ENCODE measurements at regions not wholly inside any gene's neighbourhood (a gene's known extent, or its start where the extent isn't known, plus 50 kb on each side); places are given as distances from the start of the nearest gene placed in this dataset.
"Not testable (repeated sequence)": the region's sequence is repeated elsewhere in the genome, so short reads cannot be mapped to it uniquely, and the experiment has no call there.

- not testable (repeated sequence) for TF ChIP-seq CTCF, POLR2A (IDR thresholded peaks at IDR 0.05)
Measured at GRCh38 chr18:15164446-15164845, 416.5 kb downstream of the ANKRD30B start.

Measured in testis (tissue), 2 donors.